Activated CD8-positive, alpha-beta memory T cell treated with anti-CD3 and anti-CD28 coated beads, Interleukin-2, amount 10 ng/mL, durations not matched to agents 7 days and 5 days (primary cell): ENCODE measurements at regions not wholly inside any gene's neighbourhood (a gene's known extent, or its start where the extent isn't known, plus 50 kb on each side); places are given as distances from the start of the nearest gene placed in this dataset.

Source experiments
- ATAC-seq: fragments of 150-1000 bp; cut with Tn5 transposase; one replicate; pipeline ENCODE4 v1.10.0; 2021; ENCODE audit warnings: moderate library complexity
- CTCF ChIA-PET: fragments of 350-600 bp; sonication (Branson Sonifier 250); formaldehyde crosslinking; loops from one replicate; lab custom pipeline; 2021; ENCODE audit warnings: antibody characterized with exemption; lab: Charles Lee
- DNase-seq: peaks from one replicate; pipeline ENCODE4 v3.0.0-alpha.2; 2020
- H3K27ac Mint-ChIP-seq: one replicate; pipeline ENCODE4 v1.8.0; 2021; ENCODE audit warnings: mild to moderate bottlenecking, mixed read lengths
- H3K27me3 Mint-ChIP-seq: one replicate; pipeline ENCODE4 v1.8.0; 2021; ENCODE audit warnings: mixed read lengths
- H3K36me3 Mint-ChIP-seq: one replicate; pipeline ENCODE4 v1.8.0; 2021; ENCODE audit warnings: mild to moderate bottlenecking, mixed read lengths
- H3K4me1 Mint-ChIP-seq: one replicate; pipeline ENCODE4 v1.8.0; 2021; ENCODE audit warnings: mixed read lengths
- H3K4me3 Mint-ChIP-seq: one replicate; pipeline ENCODE4 v1.8.0; 2021; ENCODE audit warnings: mild to moderate bottlenecking, moderate library complexity, mixed read lengths
- H3K9me3 Mint-ChIP-seq: one replicate; pipeline ENCODE4 v1.8.0; 2022; ENCODE audit warnings: low read depth, mixed read lengths

DNA sequence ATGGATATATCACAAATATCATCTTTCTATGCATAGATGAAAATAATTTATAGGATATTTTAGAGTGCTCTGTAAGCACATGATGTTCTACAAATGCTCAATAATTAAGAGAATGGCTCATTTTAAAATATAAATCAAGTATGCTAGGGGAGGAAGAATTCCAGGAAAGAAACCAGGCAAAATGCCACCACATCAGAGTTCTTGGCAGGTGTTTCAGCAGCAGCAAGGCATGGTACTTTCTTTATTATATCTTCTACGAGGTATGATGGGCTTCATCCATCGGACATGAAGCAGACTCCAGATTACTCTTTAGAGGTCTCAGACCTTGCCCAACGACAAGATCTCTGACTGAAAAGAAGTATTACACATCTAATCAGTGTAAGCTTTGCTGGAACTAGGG, 316.3 kb upstream of the ARRDC3 start:
- DNase-seq (no peak), ATAC-seq (no peak)
- Mint-ChIP-seq H3K27ac (no peak overlapping the region), H3K4me3 (no peak overlapping the region), H3K9me3 (peaks cover 9% of the 10 kb centered on the region), H3K4me1 (no peaks in the 10 kb centered on the region), H3K27me3 (no peaks in the 10 kb centered on the region), H3K36me3 (no peaks in the 10 kb centered on the region)
- CTCF ChIA-PET, result no interaction called here

DNA sequence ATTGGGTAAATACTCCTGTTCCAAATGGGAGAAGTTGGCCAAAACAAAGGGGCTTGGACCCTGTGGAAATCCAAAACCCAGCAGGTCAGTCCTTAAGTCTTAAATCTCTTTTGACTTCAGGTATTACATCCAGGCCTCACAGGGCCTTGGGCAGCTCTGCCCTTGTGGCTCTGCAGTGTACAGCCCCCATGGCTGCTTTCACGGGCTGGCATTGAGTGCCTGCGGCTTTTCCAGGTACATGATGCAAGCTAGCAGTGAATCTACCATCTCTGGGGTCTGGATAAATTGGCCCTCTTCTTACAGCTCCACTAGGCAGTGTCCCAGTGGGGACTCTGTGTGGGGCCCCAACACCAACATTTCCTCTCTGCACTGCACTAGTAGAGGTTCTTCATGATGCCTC, 308.5 kb upstream of the ARRDC3 start:
- Mint-ChIP-seq H3K27ac (no peak overlapping the region), H3K4me3 (no peak overlapping the region), H3K9me3 (peaks cover 4% of the 10 kb centered on the region), H3K27me3 (no peaks in the 10 kb centered on the region), H3K36me3 (no peaks in the 10 kb centered on the region), H3K4me1 (no peaks in the 10 kb centered on the region)
- CTCF ChIA-PET, result no interaction called here
- ATAC-seq (no peak), DNase-seq (no peak)

DNA sequence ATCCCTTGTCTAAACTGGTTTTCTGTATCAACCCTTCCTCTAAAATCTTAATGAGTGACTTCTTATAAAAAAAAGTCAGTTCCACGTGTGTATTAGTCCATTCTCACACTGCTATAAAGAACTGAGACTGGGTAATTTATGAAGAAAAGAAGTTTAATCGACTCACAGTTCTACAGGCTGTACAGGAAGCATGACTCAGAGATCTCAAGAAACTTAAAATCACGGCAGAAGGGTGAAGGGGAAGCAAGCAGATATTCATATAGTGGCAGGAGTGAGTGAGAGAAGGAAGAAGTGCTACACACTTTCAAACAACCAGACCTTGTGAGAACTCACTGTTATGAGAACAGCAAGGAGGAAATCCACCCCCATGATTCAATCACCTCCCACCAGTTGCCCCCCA, 307.8 kb upstream of the ARRDC3 start:
- Mint-ChIP-seq H3K27ac (no peak overlapping the region), H3K4me3 (no peak overlapping the region), H3K36me3 (no peaks in the 10 kb centered on the region), H3K9me3 (peaks cover 4% of the 10 kb centered on the region), H3K4me1 (no peaks in the 10 kb centered on the region), H3K27me3 (no peaks in the 10 kb centered on the region)
- CTCF ChIA-PET, result no interaction called here
- DNase-seq, result no peak
- no peak for ATAC-seq

DNA sequence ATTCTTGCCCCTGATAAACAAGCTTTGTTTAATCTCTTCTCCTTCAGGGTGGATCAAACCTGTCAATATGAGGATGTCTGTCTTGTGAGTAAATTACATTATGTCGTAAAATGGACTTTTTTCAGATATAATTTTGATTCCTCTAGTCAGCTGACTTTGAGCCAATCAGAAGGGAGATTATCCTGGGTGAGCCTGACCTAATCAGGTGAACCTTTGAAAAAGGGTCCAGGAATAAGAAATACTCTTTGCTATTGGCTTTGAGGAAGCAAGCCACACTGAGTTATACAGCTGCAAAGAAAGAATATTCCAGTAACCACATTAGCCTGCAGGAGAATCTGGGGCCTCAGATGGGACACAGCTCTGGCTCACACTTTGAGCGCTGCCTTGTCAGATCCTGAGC, 304.3 kb upstream of the ARRDC3 start:
- no peak overlapping the region for H3K27ac Mint-ChIP-seq
- H3K4me1 Mint-ChIP-seq, result no peaks in the 10 kb centered on the region
- no peaks in the 10 kb centered on the region for H3K27me3 Mint-ChIP-seq
- ATAC-seq, result no peak
- H3K4me3 Mint-ChIP-seq, result no peak overlapping the region
- CTCF ChIA-PET, result interaction anchor here (0.9 kb wide), 1 partner anchor 10 kb away, joined by 3 read pairs; no protein-coding TSS in a partner anchor
- peaks cover 2% of the 10 kb centered on the region for H3K9me3 Mint-ChIP-seq
- DNase-seq, result no peak
- H3K36me3 Mint-ChIP-seq, result no peaks in the 10 kb centered on the region

DNA sequence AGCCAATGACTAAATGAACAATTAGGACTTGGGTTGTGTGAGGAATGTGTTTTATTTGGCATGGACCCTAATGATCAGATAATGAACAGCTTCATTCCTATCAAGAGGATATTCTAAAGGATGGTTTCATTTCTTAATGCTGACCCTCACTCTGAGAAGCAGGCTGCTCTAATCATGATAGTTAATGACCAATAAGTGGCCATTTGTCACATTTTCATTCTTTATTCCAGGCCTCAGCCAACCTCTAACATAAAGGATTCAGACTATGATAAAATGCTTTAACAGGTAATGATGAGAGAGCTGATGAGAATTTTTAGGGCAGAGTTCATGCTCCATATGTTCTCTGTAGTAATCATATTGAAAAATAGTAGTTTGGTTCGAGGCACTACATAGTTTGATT, 301.5 kb upstream of the ARRDC3 start:
- no peaks in the 10 kb centered on the region for H3K27me3 Mint-ChIP-seq
- no peaks in the 10 kb centered on the region for H3K4me1 Mint-ChIP-seq
- CTCF ChIA-PET, result interaction anchor here (0.6 kb wide), 1 partner anchor 164 kb away, joined by 3 read pairs; no protein-coding TSS in a partner anchor
- no peak overlapping the region for H3K4me3 Mint-ChIP-seq
- peaks cover 4% of the 10 kb centered on the region for H3K9me3 Mint-ChIP-seq
- no peak overlapping the region for H3K27ac Mint-ChIP-seq
- ATAC-seq (no peak), DNase-seq (no peak)
- no peaks in the 10 kb centered on the region for H3K36me3 Mint-ChIP-seq

DNA sequence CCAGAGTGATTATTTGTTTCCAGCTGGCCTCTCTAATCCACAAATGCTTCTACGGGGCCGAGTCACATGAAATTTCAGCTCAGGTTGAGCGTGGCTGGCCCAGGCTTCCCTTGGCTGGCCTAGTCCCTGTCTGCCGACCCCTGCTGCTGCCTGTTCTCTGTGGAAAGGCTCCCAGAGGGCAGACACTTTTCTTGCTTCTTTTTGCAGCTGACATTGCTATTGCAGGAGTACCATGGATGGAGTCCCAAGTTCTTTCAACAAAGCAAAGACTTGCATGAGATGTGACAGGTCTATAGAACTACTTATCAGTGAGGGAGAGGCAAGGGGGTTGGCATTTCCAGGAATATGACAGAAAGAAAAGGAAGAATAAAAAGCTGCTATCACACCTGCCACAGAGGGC, 287.4 kb upstream of the ARRDC3 start:
- DNase-seq, result no peak
- CTCF ChIA-PET, result no interaction called here
- Mint-ChIP-seq H3K9me3 (no peaks in the 10 kb centered on the region), H3K36me3 (no peaks in the 10 kb centered on the region), H3K27me3 (no peaks in the 10 kb centered on the region), H3K4me1 (no peaks in the 10 kb centered on the region), H3K4me3 (no peak overlapping the region), H3K27ac (no peak overlapping the region)
- ATAC-seq, result no peak

DNA sequence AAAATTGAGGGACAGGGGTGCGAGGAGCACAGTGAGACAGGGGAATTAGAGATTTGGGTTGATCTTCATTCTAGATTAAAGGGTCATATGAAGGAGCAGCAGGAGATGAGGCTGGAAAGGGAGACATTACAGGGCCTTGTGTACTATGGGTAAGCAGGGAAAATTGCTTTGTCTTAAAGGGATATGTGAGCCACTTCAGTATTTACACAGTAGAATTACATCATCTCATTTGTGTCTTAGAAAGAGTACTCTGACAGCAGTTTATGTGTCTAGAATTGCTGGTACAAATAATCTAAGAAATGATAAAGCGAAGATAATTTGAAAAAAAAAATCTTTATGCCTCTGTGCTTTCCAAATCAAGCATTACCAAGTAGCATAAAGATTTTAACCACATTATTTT, 287.0 kb upstream of the ARRDC3 start:
- CTCF ChIA-PET, result no interaction called here
- Mint-ChIP-seq H3K36me3 (no peaks in the 10 kb centered on the region), H3K27ac (no peak overlapping the region), H3K27me3 (no peaks in the 10 kb centered on the region), H3K4me3 (no peak overlapping the region), H3K4me1 (no peaks in the 10 kb centered on the region), H3K9me3 (no peaks in the 10 kb centered on the region)
- DNase-seq (no peak), ATAC-seq (no peak)

DNA sequence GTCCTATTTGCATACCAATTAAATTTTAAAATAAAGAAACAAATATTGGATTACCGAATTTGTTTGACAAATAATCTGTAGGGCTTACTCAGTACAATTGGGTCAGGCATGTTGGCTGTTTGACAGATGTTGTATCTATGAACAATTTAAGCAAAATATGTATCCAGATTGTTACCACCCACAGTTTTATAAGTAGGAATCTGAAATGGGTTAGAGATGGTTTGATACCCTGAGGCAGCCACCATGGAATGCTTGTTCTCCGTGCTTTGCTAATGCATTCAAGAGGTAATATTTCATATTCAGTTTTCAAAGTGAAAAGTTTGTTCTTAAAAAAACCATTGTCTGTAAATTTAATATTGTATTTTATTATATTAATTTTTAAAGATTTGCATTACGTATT, 285.1 kb upstream of the ARRDC3 start:
- H3K9me3 Mint-ChIP-seq, result no peaks in the 10 kb centered on the region
- no peaks in the 10 kb centered on the region for H3K27me3 Mint-ChIP-seq
- CTCF ChIA-PET, result no interaction called here
- ATAC-seq, result no peak
- H3K4me1 Mint-ChIP-seq, result no peaks in the 10 kb centered on the region
- no peak for DNase-seq
- H3K36me3 Mint-ChIP-seq, result no peaks in the 10 kb centered on the region
- H3K4me3 Mint-ChIP-seq, result no peak overlapping the region
- no peak overlapping the region for H3K27ac Mint-ChIP-seq

DNA sequence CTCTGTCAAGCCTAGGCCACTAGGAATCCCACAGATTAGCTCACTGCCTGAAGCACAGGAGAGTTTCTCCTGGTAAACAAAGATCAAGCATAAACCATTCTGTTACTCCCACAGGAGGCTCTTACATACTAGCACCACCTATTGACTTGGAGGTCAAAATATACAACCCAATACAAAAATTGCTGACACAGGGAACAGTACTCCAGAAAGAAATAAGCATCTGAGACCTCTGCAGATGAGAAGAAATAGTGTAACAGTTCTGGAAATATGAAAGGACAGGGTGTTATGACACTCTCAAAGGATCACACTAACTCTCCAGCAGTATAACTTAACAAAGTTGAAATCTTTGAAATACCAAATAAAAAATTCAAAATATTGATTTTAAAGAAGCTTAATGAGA, 269.6 kb upstream of the ARRDC3 start:
- CTCF ChIA-PET, result interaction anchor here (2.5 kb wide), 1 partner anchor 11 kb away, joined by 8 read pairs; no protein-coding TSS in a partner anchor
- peaks cover 8% of the 10 kb centered on the region for H3K9me3 Mint-ChIP-seq
- DNase-seq (no peak), ATAC-seq (no peak)
- H3K4me3 Mint-ChIP-seq, result no peak overlapping the region
- H3K27ac Mint-ChIP-seq, result no peak overlapping the region
- H3K4me1 Mint-ChIP-seq, result no peaks in the 10 kb centered on the region
- H3K27me3 Mint-ChIP-seq, result no peaks in the 10 kb centered on the region
- no peaks in the 10 kb centered on the region for H3K36me3 Mint-ChIP-seq

DNA sequence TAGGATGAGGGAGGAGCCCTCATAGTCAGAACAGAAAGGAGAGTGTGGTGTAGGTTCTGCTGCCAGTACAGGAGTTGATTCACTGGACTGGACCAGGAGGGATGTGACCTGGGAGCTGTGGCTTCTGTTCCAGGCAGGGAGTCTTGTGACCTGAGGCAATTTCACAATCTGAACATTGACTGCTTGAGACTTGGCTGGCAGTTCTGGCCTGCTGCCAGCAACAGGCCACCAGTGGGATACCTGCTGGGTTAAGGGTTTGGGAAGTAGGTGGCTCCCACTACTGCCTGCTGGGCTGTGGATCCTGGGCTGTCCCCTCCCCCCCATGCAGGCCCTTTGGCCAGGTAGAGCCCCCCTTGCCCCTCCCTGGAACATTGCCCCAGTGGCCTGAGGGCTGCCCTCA, 268.6 kb upstream of the ARRDC3 start:
- ATAC-seq (no peak), DNase-seq (no peak)
- CTCF ChIA-PET, result interaction anchor here (2.5 kb wide), 1 partner anchor 10 kb away, joined by 8 read pairs; no protein-coding TSS in a partner anchor
- Mint-ChIP-seq H3K4me3 (no peak overlapping the region), H3K36me3 (no peaks in the 10 kb centered on the region), H3K9me3 (no peaks in the 10 kb centered on the region), H3K27ac (no peak overlapping the region), H3K4me1 (no peaks in the 10 kb centered on the region), H3K27me3 (no peaks in the 10 kb centered on the region)

DNA sequence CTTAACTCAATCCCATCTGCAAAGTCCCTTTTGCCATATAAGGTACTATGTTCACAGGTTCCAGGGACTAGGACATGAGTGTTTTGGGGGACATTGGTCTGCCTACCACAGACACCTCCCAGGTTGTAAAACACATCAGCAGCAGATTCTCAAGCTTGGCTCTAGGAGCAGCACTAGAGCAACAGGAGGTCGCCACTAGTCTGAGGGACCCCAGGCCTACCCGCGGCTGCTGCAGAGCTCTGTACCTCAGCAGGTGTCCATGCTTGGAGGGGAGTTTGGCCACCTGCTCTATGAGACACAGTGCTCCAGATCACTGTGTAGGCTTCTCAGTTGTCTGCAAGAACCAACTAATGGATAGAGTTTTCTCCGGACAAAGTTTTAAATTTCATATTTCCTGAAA, 262.2 kb upstream of the ARRDC3 start:
- no peaks in the 10 kb centered on the region for H3K36me3 Mint-ChIP-seq
- no peak for DNase-seq
- no peaks in the 10 kb centered on the region for H3K4me1 Mint-ChIP-seq
- H3K4me3 Mint-ChIP-seq, result no peak overlapping the region
- CTCF ChIA-PET, result no interaction called here
- H3K27ac Mint-ChIP-seq, result no peak overlapping the region
- ATAC-seq, result no peak
- H3K27me3 Mint-ChIP-seq, result no peaks in the 10 kb centered on the region
- H3K9me3 Mint-ChIP-seq, result no peaks in the 10 kb centered on the region

DNA sequence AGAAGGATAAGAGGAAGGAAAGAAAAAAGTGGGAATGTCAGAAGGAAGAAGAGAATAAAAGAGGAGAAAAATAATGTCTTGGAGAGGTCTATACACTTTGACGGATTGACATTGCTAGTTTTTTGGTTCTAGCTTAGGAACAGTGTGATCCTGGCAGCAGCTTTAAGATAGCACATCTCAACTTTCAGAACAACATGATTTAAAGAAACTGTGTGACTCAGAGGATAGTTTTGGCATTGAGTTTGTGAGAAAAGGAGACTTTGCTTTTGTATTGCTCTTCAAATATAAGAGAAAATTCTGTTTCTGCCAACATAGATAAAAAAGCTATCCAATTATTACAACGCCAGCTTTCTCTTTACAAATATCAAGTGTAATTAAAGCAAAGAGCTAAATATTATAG, 260.7 kb upstream of the ARRDC3 start:
- H3K36me3 Mint-ChIP-seq, result no peaks in the 10 kb centered on the region
- no peak overlapping the region for H3K4me3 Mint-ChIP-seq
- H3K9me3 Mint-ChIP-seq, result no peaks in the 10 kb centered on the region
- CTCF ChIA-PET, result no interaction called here
- H3K27ac Mint-ChIP-seq, result no peak overlapping the region
- ATAC-seq (no peak), DNase-seq (no peak)
- H3K4me1 Mint-ChIP-seq, result no peaks in the 10 kb centered on the region
- H3K27me3 Mint-ChIP-seq, result no peaks in the 10 kb centered on the region

DNA sequence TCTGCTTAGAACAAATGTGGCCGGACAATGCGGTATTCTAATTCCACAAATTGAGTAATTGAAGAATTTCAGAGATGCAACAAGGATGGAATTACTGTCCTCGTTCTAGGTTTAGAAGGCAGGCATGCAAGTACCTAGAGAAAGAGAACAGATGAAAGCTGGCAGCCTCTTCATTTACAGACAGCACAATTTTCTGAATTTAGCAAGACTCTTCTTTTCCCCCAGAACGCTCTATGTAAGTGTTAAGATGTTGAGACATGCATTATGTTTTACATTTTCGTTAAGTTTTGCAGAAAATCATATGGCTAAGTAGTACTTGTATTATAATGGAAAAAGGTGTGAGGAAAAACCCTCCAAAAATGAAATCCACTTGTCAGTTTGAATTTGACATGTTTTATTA, 259.5 kb upstream of the ARRDC3 start:
- H3K9me3 Mint-ChIP-seq, result no peaks in the 10 kb centered on the region
- no peak overlapping the region for H3K27ac Mint-ChIP-seq
- H3K4me3 Mint-ChIP-seq, result no peak overlapping the region
- ATAC-seq (no peak), DNase-seq (no peak)
- H3K27me3 Mint-ChIP-seq, result no peaks in the 10 kb centered on the region
- no peaks in the 10 kb centered on the region for H3K36me3 Mint-ChIP-seq
- no peaks in the 10 kb centered on the region for H3K4me1 Mint-ChIP-seq
- CTCF ChIA-PET, result interaction anchor here (1.7 kb wide), 1 partner anchor 10 kb away, joined by 8 read pairs; no protein-coding TSS in a partner anchor

DNA sequence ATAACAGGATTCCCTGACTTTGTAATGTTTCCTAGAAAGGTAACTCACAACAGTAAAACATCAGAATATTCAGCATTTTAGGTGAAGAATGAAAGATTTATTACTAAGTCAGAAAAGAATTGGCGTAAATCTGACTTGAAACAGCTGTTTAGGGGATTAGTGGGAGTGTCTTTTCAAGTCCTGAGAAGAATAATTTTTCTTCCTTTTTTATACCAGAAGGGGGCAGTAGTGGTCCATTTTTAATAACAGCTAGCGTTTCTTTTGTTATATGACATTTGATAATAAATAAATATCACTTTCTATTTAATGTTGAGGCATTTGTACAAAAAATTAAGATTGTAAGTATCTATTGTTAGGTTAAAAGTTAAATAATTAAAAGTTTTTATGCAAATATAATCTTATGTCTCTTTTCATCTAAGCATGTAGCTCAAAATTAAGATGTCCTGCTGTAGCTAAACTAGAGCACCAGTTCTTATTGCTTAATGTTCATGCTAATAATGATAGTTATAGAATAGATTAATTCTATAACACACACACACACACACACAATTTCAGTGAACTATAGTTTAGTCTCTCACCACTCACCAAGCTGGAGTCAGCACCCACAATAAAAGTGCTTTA, 258.7 kb upstream of the ARRDC3 start:
- no peaks in the 10 kb centered on the region for H3K4me1 Mint-ChIP-seq
- H3K4me3 Mint-ChIP-seq, result no peak overlapping the region
- ATAC-seq, result no peak
- no peaks in the 10 kb centered on the region for H3K9me3 Mint-ChIP-seq
- no peak for DNase-seq
- no peaks in the 10 kb centered on the region for H3K27me3 Mint-ChIP-seq
- CTCF ChIA-PET, result interaction anchor here (1.0 to 1.7 kb wide), 3 partner anchors 11 to 143 kb away, joined by 3 to 8 read pairs (median 8); no protein-coding TSS in a partner anchor
- H3K27ac Mint-ChIP-seq, result no peak overlapping the region
- no peaks in the 10 kb centered on the region for H3K36me3 Mint-ChIP-seq
